ENCODE measurements at regions not wholly inside any gene's neighbourhood (a gene's known extent, or its start where the extent isn't known, plus 50 kb on each side); places are given as distances from the start of the nearest gene placed in this dataset.

DNA sequence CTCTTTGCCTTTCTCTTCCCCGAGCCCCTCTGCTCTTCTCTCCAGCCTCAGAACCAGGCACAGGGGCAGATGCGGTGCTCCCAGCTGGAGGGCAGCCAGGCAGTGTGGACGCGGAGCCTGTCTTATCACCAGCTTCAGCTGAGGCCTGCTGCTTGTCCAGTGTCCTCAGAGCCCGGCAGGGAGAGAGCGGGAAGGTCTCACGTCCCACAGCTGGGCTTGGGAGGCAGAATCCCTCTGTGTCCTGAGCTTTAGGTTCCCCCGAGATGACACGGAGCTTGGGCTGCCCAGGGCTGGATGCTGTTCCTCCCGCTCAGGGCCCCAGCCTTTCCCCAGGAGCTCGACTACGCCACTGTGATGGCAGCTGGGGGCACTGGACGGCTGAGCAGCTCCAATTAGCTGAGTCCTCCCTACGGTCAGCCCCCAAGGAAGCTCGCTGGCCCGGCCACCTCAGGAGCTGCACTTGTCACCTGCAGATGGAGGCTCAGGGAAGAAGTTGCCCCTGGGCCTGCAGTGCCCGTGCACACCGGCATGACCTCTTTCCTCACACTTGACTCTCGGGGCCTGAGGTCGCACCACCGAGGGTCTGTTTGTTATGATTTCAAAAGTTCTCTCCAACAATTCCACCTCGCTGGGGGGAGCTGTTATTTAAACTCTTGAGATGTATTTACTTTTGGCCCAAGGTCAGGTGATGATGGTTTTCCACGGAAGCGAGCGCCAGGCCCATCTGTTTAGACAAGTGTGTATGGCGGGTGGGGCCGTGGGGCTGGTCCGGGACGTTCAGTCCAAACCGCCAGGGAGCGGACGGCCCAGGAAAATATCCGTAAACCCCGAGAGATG, 127.3 kb downstream of the SIK1 start:
- TF ChIP-seq POLR2AphosphoS5 (IDR thresholded peaks at IDR 0.05; ENCODE audit: borderline replicate concordance, low read depth, low read length) (no peak), EZH2 (IDR thresholded peaks at IDR 0.05) (no peak)

Data from SK-N-MC (cell line).